ENCODE measurements at regions not wholly inside any gene's neighbourhood (a gene's known extent, or its start where the extent isn't known, plus 50 kb on each side); places are given as distances from the start of the nearest gene placed in this dataset.
"Not testable (repeated sequence)": the region's sequence is repeated elsewhere in the genome, so short reads cannot be mapped to it uniquely, and the experiment has no call there.

- POLR2A ChIA-PET; H3K4me3 Mint-ChIP-seq; H3K4me1 Mint-ChIP-seq; DNase-seq; H3K27me3 Mint-ChIP-seq; CTCF ChIA-PET; intact Hi-C loops (cut with DNase I, micrococcal nuclease); H3K27ac Mint-ChIP-seq; ATAC-seq; H3K36me3 Mint-ChIP-seq (ENCODE audit: low read depth); H3K9me3 Mint-ChIP-seq (ENCODE audit: low read depth): not testable (repeated sequence)
These were observed 195.5 kb downstream of the CDY1 start for GRCh38 chrY:25817387-25817786.

- ATAC-seq = peak; percentile 16
- H3K4me1 Mint-ChIP-seq; H3K9me3 Mint-ChIP-seq (ENCODE audit: low read depth); H3K4me3 Mint-ChIP-seq; H3K27ac Mint-ChIP-seq; H3K27me3 Mint-ChIP-seq; CTCF ChIA-PET; DNase-seq; intact Hi-C loops (cut with DNase I, micrococcal nuclease); POLR2A ChIA-PET; H3K36me3 Mint-ChIP-seq (ENCODE audit: low read depth): not testable (repeated sequence)
These were observed 197.1 kb downstream of the CDY1 start for GRCh38 chrY:25818978-25819377.

GRCh38 chrY:25821661-25822291 lies 199.9 kb downstream of the CDY1 start:
- ATAC-seq; H3K4me1 Mint-ChIP-seq; DNase-seq; H3K4me3 Mint-ChIP-seq; H3K27me3 Mint-ChIP-seq; intact Hi-C loops (cut with DNase I, micrococcal nuclease); H3K36me3 Mint-ChIP-seq (ENCODE audit: low read depth); H3K27ac Mint-ChIP-seq; CTCF ChIA-PET; H3K9me3 Mint-ChIP-seq (ENCODE audit: low read depth); POLR2A ChIA-PET: not testable (repeated sequence)

- H3K9me3 Mint-ChIP-seq (ENCODE audit: low read depth); H3K27ac Mint-ChIP-seq; DNase-seq; intact Hi-C loops (cut with DNase I, micrococcal nuclease); POLR2A ChIA-PET; H3K4me1 Mint-ChIP-seq; CTCF ChIA-PET; H3K27me3 Mint-ChIP-seq; H3K4me3 Mint-ChIP-seq; H3K36me3 Mint-ChIP-seq (ENCODE audit: low read depth); ATAC-seq: not testable (repeated sequence)
These were observed 204.0 kb downstream of the CDY1 start for GRCh38 chrY:25825848-25826378.

GRCh38 chrY:25839923-25840322 lies 218.0 kb downstream of the CDY1 start:
- ATAC-seq, H3K27me3 Mint-ChIP-seq: not testable (repeated sequence)

GRCh38 chrY:25868528-25868927 lies 246.6 kb downstream of the CDY1 start:
- ATAC-seq; intact Hi-C loops (cut with DNase I, micrococcal nuclease); H3K4me3 Mint-ChIP-seq; H3K27ac Mint-ChIP-seq; CTCF ChIA-PET; H3K4me1 Mint-ChIP-seq; H3K9me3 Mint-ChIP-seq (ENCODE audit: low read depth); POLR2A ChIA-PET; DNase-seq; H3K36me3 Mint-ChIP-seq (ENCODE audit: low read depth); H3K27me3 Mint-ChIP-seq: not testable (repeated sequence)

More at GRCh38 chrY:25839923-25840322, 218.0 kb downstream of the CDY1 start:
- H3K36me3 Mint-ChIP-seq (ENCODE audit: low read depth); intact Hi-C loops (cut with DNase I, micrococcal nuclease); POLR2A ChIA-PET; H3K4me3 Mint-ChIP-seq; CTCF ChIA-PET; DNase-seq; H3K9me3 Mint-ChIP-seq (ENCODE audit: low read depth); H3K4me1 Mint-ChIP-seq; H3K27ac Mint-ChIP-seq: not testable (repeated sequence)

GRCh38 chrY:25878990-25879389 lies 257.1 kb downstream of the CDY1 start:
- DNase-seq; POLR2A ChIA-PET; H3K36me3 Mint-ChIP-seq (ENCODE audit: low read depth); H3K27me3 Mint-ChIP-seq; CTCF ChIA-PET; H3K4me3 Mint-ChIP-seq; H3K27ac Mint-ChIP-seq; H3K9me3 Mint-ChIP-seq (ENCODE audit: low read depth); ATAC-seq; H3K4me1 Mint-ChIP-seq; intact Hi-C loops (cut with DNase I, micrococcal nuclease): not testable (repeated sequence)

- POLR2A ChIA-PET; H3K36me3 Mint-ChIP-seq (ENCODE audit: low read depth): not testable (repeated sequence)
These were observed 299.1 kb downstream of the CDY1 start for GRCh38 chrY:25920975-25921374.

More at GRCh38 chrY:25920975-25921374, 299.1 kb downstream of the CDY1 start:
- CTCF ChIA-PET; ATAC-seq; H3K4me1 Mint-ChIP-seq; DNase-seq; H3K9me3 Mint-ChIP-seq (ENCODE audit: low read depth); H3K27me3 Mint-ChIP-seq; intact Hi-C loops (cut with DNase I, micrococcal nuclease); H3K4me3 Mint-ChIP-seq; H3K27ac Mint-ChIP-seq: not testable (repeated sequence)
